ENCODE measurements at regions not wholly inside any gene's neighbourhood (a gene's known extent, or its start where the extent isn't known, plus 50 kb on each side); places are given as distances from the start of the nearest gene placed in this dataset.
"Not testable (repeated sequence)": the region's sequence is repeated elsewhere in the genome, so short reads cannot be mapped to it uniquely, and the experiment has no call there.

GRCh38 chr3:40695848-40696247, 171.1 kb downstream of the ZNF621 start:
- DNase-seq (ENCODE audit: low read depth, low spot score) (no peak), ATAC-seq (no peak)
- Histone ChIP-seq H3K9me3 (ENCODE audit: control insufficient read depth, insufficient read depth, low read depth, low read length) (no peaks in the 10 kb centered on the region), H3K4me1 (ENCODE audit: control insufficient read depth, insufficient read depth, low read length) (no peaks in the 10 kb centered on the region), H3K27ac (ENCODE audit: low read length) (no peak overlapping the region), H3K36me3 (ENCODE audit: control insufficient read depth, insufficient read depth, low read length) (no peaks in the 10 kb centered on the region), H3K27me3 (ENCODE audit: control insufficient read depth, insufficient read depth, low read length) (no peaks in the 10 kb centered on the region), H3K4me3 (ENCODE audit: low read depth in 2 of 2, low read length in 2 of 2) (no peak overlapping the region)
- in situ Hi-C loops (cut with HindIII; ENCODE audit: low pct_unique_long_range_greater_than_20kb, low sequenced_read_pairs), result no loop called here
- intact Hi-C loops (cut with micrococcal nuclease; ENCODE audit: unreplicated experiment), result no loop called here
- CTCF ChIA-PET, result no interaction called here
- POLR2A ChIA-PET, result no interaction called here
- TF ChIP-seq POLR2AphosphoS5 (IDR thresholded peaks at IDR 0.05; ENCODE audit: low read depth, low read length), result no peak
- no peak for TF ChIP-seq TCF7L2 (IDR thresholded peaks at IDR 0.05; ENCODE audit: low read depth, low read length)
- TF ChIP-seq, protein P1, sequence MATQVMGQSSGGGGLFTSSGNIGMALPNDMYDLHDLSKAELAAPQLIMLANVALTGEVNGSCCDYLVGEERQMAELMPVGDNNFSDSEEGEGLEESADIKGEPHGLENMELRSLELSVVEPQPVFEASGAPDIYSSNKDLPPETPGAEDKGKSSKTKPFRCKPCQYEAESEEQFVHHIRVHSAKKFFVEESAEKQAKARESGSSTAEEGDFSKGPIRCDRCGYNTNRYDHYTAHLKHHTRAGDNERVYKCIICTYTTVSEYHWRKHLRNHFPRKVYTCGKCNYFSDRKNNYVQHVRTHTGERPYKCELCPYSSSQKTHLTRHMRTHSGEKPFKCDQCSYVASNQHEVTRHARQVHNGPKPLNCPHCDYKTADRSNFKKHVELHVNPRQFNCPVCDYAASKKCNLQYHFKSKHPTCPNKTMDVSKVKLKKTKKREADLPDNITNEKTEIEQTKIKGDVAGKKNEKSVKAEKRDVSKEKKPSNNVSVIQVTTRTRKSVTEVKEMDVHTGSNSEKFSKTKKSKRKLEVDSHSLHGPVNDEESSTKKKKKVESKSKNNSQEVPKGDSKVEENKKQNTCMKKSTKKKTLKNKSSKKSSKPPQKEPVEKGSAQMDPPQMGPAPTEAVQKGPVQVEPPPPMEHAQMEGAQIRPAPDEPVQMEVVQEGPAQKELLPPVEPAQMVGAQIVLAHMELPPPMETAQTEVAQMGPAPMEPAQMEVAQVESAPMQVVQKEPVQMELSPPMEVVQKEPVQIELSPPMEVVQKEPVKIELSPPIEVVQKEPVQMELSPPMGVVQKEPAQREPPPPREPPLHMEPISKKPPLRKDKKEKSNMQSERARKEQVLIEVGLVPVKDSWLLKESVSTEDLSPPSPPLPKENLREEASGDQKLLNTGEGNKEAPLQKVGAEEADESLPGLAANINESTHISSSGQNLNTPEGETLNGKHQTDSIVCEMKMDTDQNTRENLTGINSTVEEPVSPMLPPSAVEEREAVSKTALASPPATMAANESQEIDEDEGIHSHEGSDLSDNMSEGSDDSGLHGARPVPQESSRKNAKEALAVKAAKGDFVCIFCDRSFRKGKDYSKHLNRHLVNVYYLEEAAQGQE (IDR thresholded peaks at IDR 0.05; ENCODE audit: insufficient read depth in 1 of 2, low read depth in 2 of 2, low read length in 1 of 2), result no peak
- TF ChIP-seq SIN3A (IDR thresholded peaks at IDR 0.05; ENCODE audit: borderline replicate concordance, insufficient read depth, low read depth, low read length), result no peak
- TF ChIP-seq, protein P2, sequence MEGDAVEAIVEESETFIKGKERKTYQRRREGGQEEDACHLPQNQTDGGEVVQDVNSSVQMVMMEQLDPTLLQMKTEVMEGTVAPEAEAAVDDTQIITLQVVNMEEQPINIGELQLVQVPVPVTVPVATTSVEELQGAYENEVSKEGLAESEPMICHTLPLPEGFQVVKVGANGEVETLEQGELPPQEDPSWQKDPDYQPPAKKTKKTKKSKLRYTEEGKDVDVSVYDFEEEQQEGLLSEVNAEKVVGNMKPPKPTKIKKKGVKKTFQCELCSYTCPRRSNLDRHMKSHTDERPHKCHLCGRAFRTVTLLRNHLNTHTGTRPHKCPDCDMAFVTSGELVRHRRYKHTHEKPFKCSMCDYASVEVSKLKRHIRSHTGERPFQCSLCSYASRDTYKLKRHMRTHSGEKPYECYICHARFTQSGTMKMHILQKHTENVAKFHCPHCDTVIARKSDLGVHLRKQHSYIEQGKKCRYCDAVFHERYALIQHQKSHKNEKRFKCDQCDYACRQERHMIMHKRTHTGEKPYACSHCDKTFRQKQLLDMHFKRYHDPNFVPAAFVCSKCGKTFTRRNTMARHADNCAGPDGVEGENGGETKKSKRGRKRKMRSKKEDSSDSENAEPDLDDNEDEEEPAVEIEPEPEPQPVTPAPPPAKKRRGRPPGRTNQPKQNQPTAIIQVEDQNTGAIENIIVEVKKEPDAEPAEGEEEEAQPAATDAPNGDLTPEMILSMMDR (IDR thresholded peaks at IDR 0.05), result no peak
- BruUV-seq (replicated peaks), result no TSS peak

DNA sequence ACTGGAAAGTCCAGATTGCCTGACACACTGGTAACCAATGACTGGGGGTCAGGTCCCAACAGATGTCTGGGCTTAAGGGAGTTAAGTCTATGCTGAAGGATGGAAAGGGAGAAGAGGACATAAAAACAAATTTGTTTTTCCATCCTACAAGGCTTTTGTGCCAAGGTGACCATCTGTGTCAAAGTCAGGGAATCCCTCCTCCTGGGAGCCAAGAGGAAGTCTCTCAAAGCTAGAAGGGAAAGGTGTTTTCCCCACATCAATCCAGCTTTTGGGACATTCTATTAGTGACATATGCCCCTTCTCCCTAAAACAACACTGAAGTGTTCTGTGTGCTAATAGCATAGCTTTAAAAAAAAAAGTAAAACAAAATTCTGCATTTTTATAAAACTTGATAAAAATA, 173.9 kb downstream of the ZNF621 start:
- DNase-seq (ENCODE audit: low read depth, low spot score); H3K4me3 ChIP-seq (ENCODE audit: low read depth in 2 of 2, low read length in 2 of 2); ATAC-seq; H3K4me1 ChIP-seq (ENCODE audit: control insufficient read depth, insufficient read depth, low read length); CTCF ChIA-PET; H3K27me3 ChIP-seq (ENCODE audit: control insufficient read depth, insufficient read depth, low read length); POLR2A ChIA-PET; H3K36me3 ChIP-seq (ENCODE audit: control insufficient read depth, insufficient read depth, low read length); intact Hi-C loops (cut with micrococcal nuclease; ENCODE audit: unreplicated experiment); BruUV-seq (replicated peaks); H3K27ac ChIP-seq (ENCODE audit: low read length); in situ Hi-C loops (cut with HindIII; ENCODE audit: low pct_unique_long_range_greater_than_20kb, low sequenced_read_pairs); H3K9me3 ChIP-seq (ENCODE audit: control insufficient read depth, insufficient read depth, low read depth, low read length): not testable (repeated sequence)

DNA sequence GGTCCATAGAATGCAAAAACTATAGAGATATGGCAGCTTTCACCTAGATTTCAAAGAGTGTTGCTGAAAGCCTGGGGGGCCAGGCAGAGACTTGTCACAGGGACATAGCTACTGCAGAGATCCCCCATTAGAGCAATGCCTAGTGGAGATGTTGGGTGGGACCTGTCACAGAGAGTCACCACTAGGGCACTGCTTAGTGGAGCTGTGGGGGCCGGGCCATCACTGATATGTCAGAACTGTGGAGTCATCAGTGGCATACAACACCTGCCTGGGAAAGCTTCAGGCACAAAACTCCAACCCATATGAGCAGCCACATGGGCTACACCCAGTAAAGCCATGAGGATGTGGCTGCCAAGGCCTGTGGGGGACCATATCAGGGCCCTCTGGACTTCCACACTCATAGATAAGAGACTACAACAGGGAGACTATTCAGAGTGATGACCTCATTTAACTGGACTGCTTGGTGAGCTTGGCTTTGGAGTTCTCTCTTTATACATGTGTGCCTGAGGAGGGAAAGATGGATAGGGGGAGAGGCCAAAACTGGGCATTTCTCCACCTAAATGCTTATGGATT, 176.3 kb downstream of the ZNF621 start:
- BruUV-seq (replicated peaks), result no TSS peak
- CTCF ChIA-PET, result no interaction called here
- no peak overlapping the region for H3K4me3 ChIP-seq (ENCODE audit: low read depth in 2 of 2, low read length in 2 of 2)
- POLR2A ChIA-PET, result no interaction called here
- no peaks in the 10 kb centered on the region for H3K9me3 ChIP-seq (ENCODE audit: control insufficient read depth, insufficient read depth, low read depth, low read length)
- no peak overlapping the region for H3K27ac ChIP-seq (ENCODE audit: low read length)
- DNase-seq (ENCODE audit: low read depth, low spot score), result no peak
- TF ChIP-seq, protein P2 (IDR thresholded peaks at IDR 0.05), result no peak
- TF ChIP-seq SIN3A (IDR thresholded peaks at IDR 0.05; ENCODE audit: borderline replicate concordance, insufficient read depth, low read depth, low read length), result no peak
- no peak for TF ChIP-seq TCF7L2 (IDR thresholded peaks at IDR 0.05; ENCODE audit: low read depth, low read length)
- TF ChIP-seq, protein P1 (IDR thresholded peaks at IDR 0.05; ENCODE audit: insufficient read depth in 1 of 2, low read depth in 2 of 2, low read length in 1 of 2), result no peak
- no peak for TF ChIP-seq POLR2AphosphoS5 (IDR thresholded peaks at IDR 0.05; ENCODE audit: low read depth, low read length)
- no peaks in the 10 kb centered on the region for H3K36me3 ChIP-seq (ENCODE audit: control insufficient read depth, insufficient read depth, low read length)
- ATAC-seq, result no peak
- H3K27me3 ChIP-seq (ENCODE audit: control insufficient read depth, insufficient read depth, low read length), result no peaks in the 10 kb centered on the region
- in situ Hi-C loops (cut with HindIII; ENCODE audit: low pct_unique_long_range_greater_than_20kb, low sequenced_read_pairs) (no loop called here), intact Hi-C loops (cut with micrococcal nuclease; ENCODE audit: unreplicated experiment) (no loop called here)
- no peaks in the 10 kb centered on the region for H3K4me1 ChIP-seq (ENCODE audit: control insufficient read depth, insufficient read depth, low read length)
